ENCODE measurements at regions not wholly inside any gene's neighbourhood (a gene's known extent, or its start where the extent isn't known, plus 50 kb on each side); places are given as distances from the start of the nearest gene placed in this dataset.

DNA sequence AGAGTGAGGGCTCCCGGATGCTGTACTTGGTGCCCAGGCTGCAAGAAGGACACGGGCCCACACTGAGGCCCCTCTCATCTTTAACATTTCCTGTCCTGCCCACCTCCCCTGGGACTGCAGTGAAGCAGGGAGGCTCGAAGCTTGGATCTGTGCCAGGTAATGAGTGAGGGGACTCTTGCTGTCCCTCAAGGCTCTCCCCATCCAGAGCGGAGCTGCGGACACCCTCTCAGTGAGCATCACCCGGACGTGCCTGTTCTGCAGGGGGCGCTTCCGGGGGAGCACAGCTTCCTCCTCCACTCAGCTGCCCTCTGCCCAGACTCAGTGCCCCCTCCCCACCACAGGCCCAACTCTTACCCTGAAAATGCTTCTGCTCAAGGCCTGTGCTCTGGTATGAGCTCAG lies 150.0 kb upstream of the MYCN start:
- WGBS = 86% methylated on average over 8 of the region's 9 CpGs
- H3K4me3 ChIP-seq = no peak overlapping the region
- H3K27me3 ChIP-seq = peaks cover 0 to 4% (median 0%) of the 10 kb centered on the region in 4 donors
- DNase-seq (ENCODE audit: extremely low spot score) = no peak
- H3K36me3 ChIP-seq = no peaks in the 10 kb centered on the region
- intact Hi-C loops (cut with DNase I) = no loop called here
- H3K4me1 ChIP-seq = peaks cover 2 to 6% (median 6%) of the 10 kb centered on the region in 4 donors
- TF ChIP-seq, protein P1, sequence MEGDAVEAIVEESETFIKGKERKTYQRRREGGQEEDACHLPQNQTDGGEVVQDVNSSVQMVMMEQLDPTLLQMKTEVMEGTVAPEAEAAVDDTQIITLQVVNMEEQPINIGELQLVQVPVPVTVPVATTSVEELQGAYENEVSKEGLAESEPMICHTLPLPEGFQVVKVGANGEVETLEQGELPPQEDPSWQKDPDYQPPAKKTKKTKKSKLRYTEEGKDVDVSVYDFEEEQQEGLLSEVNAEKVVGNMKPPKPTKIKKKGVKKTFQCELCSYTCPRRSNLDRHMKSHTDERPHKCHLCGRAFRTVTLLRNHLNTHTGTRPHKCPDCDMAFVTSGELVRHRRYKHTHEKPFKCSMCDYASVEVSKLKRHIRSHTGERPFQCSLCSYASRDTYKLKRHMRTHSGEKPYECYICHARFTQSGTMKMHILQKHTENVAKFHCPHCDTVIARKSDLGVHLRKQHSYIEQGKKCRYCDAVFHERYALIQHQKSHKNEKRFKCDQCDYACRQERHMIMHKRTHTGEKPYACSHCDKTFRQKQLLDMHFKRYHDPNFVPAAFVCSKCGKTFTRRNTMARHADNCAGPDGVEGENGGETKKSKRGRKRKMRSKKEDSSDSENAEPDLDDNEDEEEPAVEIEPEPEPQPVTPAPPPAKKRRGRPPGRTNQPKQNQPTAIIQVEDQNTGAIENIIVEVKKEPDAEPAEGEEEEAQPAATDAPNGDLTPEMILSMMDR (IDR thresholded peaks at IDR 0.05) = no peak
- TF ChIP-seq EP300 (IDR thresholded peaks at IDR 0.05) (no peak), POLR2A (IDR thresholded peaks at IDR 0.05; ENCODE audit: low read depth) (no peak), POLR2AphosphoS5 (IDR thresholded peaks at IDR 0.05) (no peak)
- no peak overlapping the region for H3K27ac ChIP-seq (replicated peaks in 1 of 4)
- no peaks in the 10 kb centered on the region for H3K9me3 ChIP-seq

DNA sequence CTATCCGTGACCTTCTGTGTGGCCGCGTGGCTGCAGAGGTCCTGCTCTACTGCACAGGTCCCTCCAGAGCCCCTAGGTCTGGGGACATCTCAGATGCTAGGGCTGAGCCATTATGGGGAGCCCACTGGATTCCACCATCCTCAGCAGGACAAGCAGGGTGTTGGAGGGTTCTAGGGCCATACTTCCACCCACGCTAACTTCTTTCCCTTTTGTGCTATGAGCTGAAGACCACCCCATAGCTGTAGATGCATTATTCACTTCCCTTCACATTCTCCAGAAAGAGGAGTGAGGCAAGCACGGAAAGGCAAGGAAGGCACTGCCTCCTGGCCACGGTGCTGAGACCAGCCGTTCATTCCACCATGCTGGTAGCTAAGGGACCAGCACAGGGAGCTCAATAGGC lies 149.5 kb upstream of the MYCN start:
- intact Hi-C loops (cut with DNase I) = no loop called here
- Histone ChIP-seq H3K9me3 (no peaks in the 10 kb centered on the region), H3K4me1 (peaks cover 7 to 11% (median 11%) of the 10 kb centered on the region in 4 donors), H3K27ac (replicated peaks in 1 of 4) (no peak overlapping the region), H3K27me3 (peaks cover 0 to 4% (median 0%) of the 10 kb centered on the region in 4 donors), H3K36me3 (no peaks in the 10 kb centered on the region), H3K4me3 (no peak overlapping the region)
- TF ChIP-seq, protein P1 (IDR thresholded peaks at IDR 0.05) = no peak
- TF ChIP-seq EP300 (IDR thresholded peaks at IDR 0.05) (no peak), POLR2A (IDR thresholded peaks at IDR 0.05; ENCODE audit: low read depth) (no peak), POLR2AphosphoS5 (IDR thresholded peaks at IDR 0.05) (no peak)
- 91% methylated on average over 7 of the region's 7 CpGs for WGBS
- no peak for DNase-seq (ENCODE audit: extremely low spot score)

DNA sequence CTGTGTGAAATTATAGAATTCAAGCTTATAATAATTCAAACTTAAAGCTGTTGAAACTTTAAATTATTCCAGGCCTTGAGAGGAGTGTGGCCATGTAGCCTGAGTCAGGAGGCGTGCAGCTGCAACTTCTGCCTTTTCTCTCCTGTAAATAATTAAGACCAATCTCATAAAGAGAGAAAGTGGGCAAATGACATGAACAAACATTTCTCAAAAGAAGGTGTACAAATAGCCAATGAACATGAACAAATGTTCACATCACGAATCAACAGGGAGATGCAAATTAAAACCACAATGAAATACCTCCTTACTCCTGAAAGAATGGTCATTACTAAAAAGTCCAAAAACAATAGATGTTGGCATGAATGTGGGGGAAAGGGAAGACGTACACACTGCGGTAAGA lies 149.1 kb upstream of the MYCN start:
- intact Hi-C loops (cut with DNase I) = no loop called here
- no peak overlapping the region for H3K4me3 ChIP-seq
- peaks cover 8 to 16% (median 14%) of the 10 kb centered on the region in 4 donors for H3K4me1 ChIP-seq
- no peak for DNase-seq (ENCODE audit: extremely low spot score)
- H3K9me3 ChIP-seq = no peaks in the 10 kb centered on the region
- TF ChIP-seq EP300 (IDR thresholded peaks at IDR 0.05) (no peak), POLR2AphosphoS5 (IDR thresholded peaks at IDR 0.05) (no peak), POLR2A (IDR thresholded peaks at IDR 0.05; ENCODE audit: low read depth) (no peak)
- TF ChIP-seq, protein P1 (IDR thresholded peaks at IDR 0.05) = no peak
- 87% methylated on average over 4 of the region's 4 CpGs for WGBS
- no peak overlapping the region for H3K27ac ChIP-seq (replicated peaks in 1 of 4)
- peaks cover 0 to 4% (median 0%) of the 10 kb centered on the region in 4 donors for H3K27me3 ChIP-seq
- H3K36me3 ChIP-seq = no peaks in the 10 kb centered on the region

DNA sequence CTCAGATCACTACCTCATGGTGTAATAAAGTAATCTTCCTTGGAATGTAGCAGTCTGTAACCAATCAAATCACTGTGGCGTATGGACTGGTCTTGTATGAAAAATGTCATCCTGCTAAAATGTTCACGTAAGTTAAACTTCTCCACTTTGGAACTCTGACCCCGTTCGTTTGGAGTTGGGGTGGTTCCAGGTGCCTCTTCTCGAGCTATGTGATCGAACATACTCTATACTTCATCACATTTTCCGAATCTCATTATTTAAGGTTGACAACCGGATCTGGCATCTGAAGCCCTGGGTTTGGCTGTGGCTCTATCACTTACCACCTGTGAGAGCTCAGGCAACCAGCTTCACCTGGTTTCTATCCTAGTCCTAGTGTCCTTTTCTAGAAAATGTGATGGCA lies 148.0 kb upstream of the MYCN start:
- Histone ChIP-seq H3K36me3 (no peaks in the 10 kb centered on the region), H3K4me1 (peaks cover 8 to 17% (median 14%) of the 10 kb centered on the region in 4 donors)
- intact Hi-C loops (cut with DNase I) = no loop called here

More for the DNA sequence above, 148.0 kb upstream of the MYCN start:
- DNase-seq (ENCODE audit: extremely low spot score) = no peak
- H3K27ac ChIP-seq (replicated peaks in 1 of 4) = no peak overlapping the region
- no peak for TF ChIP-seq POLR2AphosphoS5 (IDR thresholded peaks at IDR 0.05)
- TF ChIP-seq, protein P1 (IDR thresholded peaks at IDR 0.05) = no peak
- no peak for TF ChIP-seq EP300 (IDR thresholded peaks at IDR 0.05)
- TF ChIP-seq POLR2A (IDR thresholded peaks at IDR 0.05; ENCODE audit: low read depth) = no peak
- no peak overlapping the region for H3K4me3 ChIP-seq
- H3K27me3 ChIP-seq = peaks cover 0 to 8% (median 0%) of the 10 kb centered on the region in 4 donors
- H3K9me3 ChIP-seq = no peaks in the 10 kb centered on the region
- 73% methylated on average over 8 of the region's 8 CpGs for WGBS

Data from esophagus muscularis mucosa (tissue), 4 donors.